Lung (tissue), 11 donors: ENCODE measurements at regions not wholly inside any gene's neighbourhood (a gene's known extent, or its start where the extent isn't known, plus 50 kb on each side); places are given as distances from the start of the nearest gene placed in this dataset.

Source experiments
- ATAC-seq: fragments of 200-7000 bp; cut with Tn5 transposase; one replicate; pipeline ENCODE4 v1.9.1; 2020; ENCODE audit warnings: moderate number of reproducible peaks; ENCODE audit not compliant: insufficient read depth, low FRiP score
- DNase-seq, 3 donors: peaks; one replicate each; pipeline ENCODE4 v3.0.0-alpha.2; 2013 to 2017
- H3K27ac ChIP-seq, 2 donors: one replicate each; pipeline ENCODE4 v1.5.1; 2013; ENCODE audit warnings: mild to moderate bottlenecking in 2 of 2, moderate library complexity in 2 of 2, control low read depth in 1 of 2, inconsistent platforms in 1 of 2, low read depth in 1 of 2, low read length in 1 of 2
- H3K27me3 ChIP-seq, 3 donors: one replicate each; pipeline ENCODE4 v1.5.1; 2013; ENCODE audit warnings: low read length in 2 of 3; ENCODE audit not compliant: control insufficient read depth in 3 of 3, insufficient read depth in 3 of 3
- H3K36me3 ChIP-seq, 4 donors: one replicate each; pipeline ENCODE4 v1.5.1; 2013; ENCODE audit warnings: low read length in 4 of 4, mild to moderate bottlenecking in 1 of 4, moderate library complexity in 1 of 4; ENCODE audit not compliant: control insufficient read depth in 4 of 4, insufficient read depth in 4 of 4
- H3K4me1 ChIP-seq, 5 donors: one replicate each; pipeline ENCODE4 v1.5.1; 2013; ENCODE audit warnings: low read length in 5 of 5, mild to moderate bottlenecking in 2 of 5, moderate library complexity in 1 of 5; ENCODE audit not compliant: control insufficient read depth in 5 of 5, insufficient read depth in 5 of 5
- H3K4me3 ChIP-seq: one replicate; pipeline ENCODE4 v1.5.1; 2013; ENCODE audit warnings: mild to moderate bottlenecking, control low read depth, moderate library complexity
- H3K9ac ChIP-seq, 2 donors: one replicate each; pipeline ENCODE4 v1.5.1; 2013; ENCODE audit warnings: low read length in 2 of 2, control low read depth in 1 of 2; ENCODE audit not compliant: insufficient read depth in 1 of 2
- H3K9me3 ChIP-seq, 4 donors: one replicate each; pipeline ENCODE4 v1.5.1; 2013; ENCODE audit warnings: low read length in 3 of 4, mild to moderate bottlenecking in 1 of 4, moderate library complexity in 1 of 4; ENCODE audit not compliant: control insufficient read depth in 4 of 4, insufficient read depth in 3 of 4
- CTCF ChIP-seq: IDR thresholded peaks from 2 replicates; pipeline ENCODE4 v1.5.1; 2012; ENCODE audit warnings: mild to moderate bottlenecking; ENCODE audit errors: control extremely low read depth, extremely low read depth
- WGBS, 2 donors: extraction: QIAGEN DNeasy Blood & Tissue Kit; methylation state at CpG; one replicate each; pipeline ENCODE4 v1.1.7; 2013; 5-methylcytosine and 5-hydroxymethylcytosine counted together
- donor health status: control.
- donor health status: control.
- donor health status: Bipolar disorder and iron deficiency.
- donor health status: healthy.
- donor health status: DM: yes; HTN: yes; CAD: no.

DNA sequence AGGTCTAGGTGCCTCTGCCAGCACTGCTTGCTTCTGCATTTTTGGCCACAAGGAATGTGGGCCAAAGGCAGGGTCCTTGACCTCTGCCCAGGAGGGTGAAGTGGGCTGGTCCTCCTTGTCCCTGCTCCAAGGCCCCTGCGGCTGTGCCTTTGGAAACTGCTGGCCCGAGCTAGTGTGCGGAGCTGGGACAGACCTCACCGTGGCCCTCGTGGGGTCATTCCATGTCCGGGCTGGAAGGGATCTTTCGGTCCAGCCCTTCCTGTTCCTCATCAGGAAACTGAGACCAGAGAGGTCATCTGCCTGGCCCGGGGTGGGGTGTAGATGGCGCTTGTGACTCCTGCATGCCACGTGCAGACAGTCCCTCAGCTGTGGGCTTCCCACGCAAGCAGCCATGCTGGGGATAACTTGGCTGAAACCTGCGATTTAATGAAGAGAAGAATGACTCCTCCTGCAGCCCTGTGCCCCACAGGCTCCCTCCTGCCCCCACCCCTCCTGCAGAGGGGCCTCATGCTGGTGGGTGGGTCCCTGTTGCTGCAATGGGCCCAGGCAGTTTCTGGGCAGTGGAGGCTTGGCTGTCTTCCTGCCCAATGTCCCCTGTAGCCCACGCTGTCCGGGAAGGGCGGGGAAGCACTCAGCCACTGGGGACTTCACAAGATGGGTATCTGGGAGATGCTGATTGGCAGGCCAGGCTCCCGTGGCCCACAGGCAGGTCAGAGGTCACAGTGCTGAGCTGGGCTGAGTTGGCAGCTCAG, 245.2 kb downstream of the SEC14L1 start:
- DNase-seq, result peak in 2 of 3 donors; percentile 24 to 53

GRCh38 chr17:77386502-77387192, 245.9 kb downstream of the SEC14L1 start:
- WGBS, 2 donors, result 75 to 80% methylated on average over 8 of the region's 8 CpGs
- peaks cover 31 to 85% (median 63%) of the 10 kb centered on the region in 5 donors for H3K4me1 ChIP-seq

More for the DNA sequence above, 245.2 kb downstream of the SEC14L1 start:
- peaks cover 0 to 4% (median 0%) of the 10 kb centered on the region in 4 donors for H3K36me3 ChIP-seq
- TF ChIP-seq CTCF, result no peak
- no peaks in the 10 kb centered on the region for H3K9me3 ChIP-seq
- H3K9ac ChIP-seq, result no peak overlapping the region
- H3K27ac ChIP-seq, result peak overlapping the region; percentile 38 to 87
- H3K27me3 ChIP-seq, result no peaks in the 10 kb centered on the region
- H3K4me1 ChIP-seq, result peaks cover 25 to 85% (median 63%) of the 10 kb centered on the region in 5 donors
- 35 to 52% methylated on average over 16 of the region's 16 CpGs for WGBS, 2 donors
- ATAC-seq, result peak; percentile 23
- no peak overlapping the region for H3K4me3 ChIP-seq

GRCh38 chr17:77387891-77388290, 247.1 kb downstream of the SEC14L1 start:
- Histone ChIP-seq H3K36me3 (peaks cover 0 to 6% (median 2%) of the 10 kb centered on the region in 4 donors), H3K9ac (no peak overlapping the region), H3K27ac (peak overlapping the region; percentile 2 to 37), H3K27me3 (no peaks in the 10 kb centered on the region), H3K4me1 (peaks cover 40 to 87% (median 68%) of the 10 kb centered on the region in 5 donors), H3K4me3 (no peak overlapping the region), H3K9me3 (no peaks in the 10 kb centered on the region)
- 56 to 70% methylated on average over 13 to 14 of the region's 14 CpGs for WGBS, 2 donors
- ATAC-seq (no peak), DNase-seq (no peak)
- TF ChIP-seq CTCF, result no peak

More at GRCh38 chr17:77386502-77387192, 245.9 kb downstream of the SEC14L1 start:
- peaks cover 0 to 6% (median 2%) of the 10 kb centered on the region in 4 donors for H3K36me3 ChIP-seq
- no peaks in the 10 kb centered on the region for H3K9me3 ChIP-seq
- peak overlapping the region; percentile 7 to 87 for H3K27ac ChIP-seq
- H3K9ac ChIP-seq, result no peak overlapping the region
- no peaks in the 10 kb centered on the region for H3K27me3 ChIP-seq
- no peak overlapping the region for H3K4me3 ChIP-seq
- ATAC-seq, result no peak
- TF ChIP-seq CTCF, result no peak
- no peak for DNase-seq
